Right lobe of liver (tissue), 6 donors: ENCODE measurements at regions not wholly inside any gene's neighbourhood (a gene's known extent, or its start where the extent isn't known, plus 50 kb on each side); places are given as distances from the start of the nearest gene placed in this dataset.
A peak's percentile ranks its signal among the peaks of the same experiment; 100 is the strongest.

Experiments
- ATAC-seq, 4 donors: fragments of 200-7000 bp; cut with Tn5 transposase; one replicate each; pipeline ENCODE4 v1.9.1; 2020; ENCODE audit warnings: mild to moderate bottlenecking in 4 of 4, moderate library complexity in 4 of 4
- DNase-seq, 3 donors: peaks; one replicate each; pipeline ENCODE4 v3.0.0-alpha.2; 2020
- H3K27ac ChIP-seq, 3 donors: fragments of 200-600 bp; one replicate each; pipeline ENCODE4 v1.8.0; 2022
- H3K27me3 ChIP-seq, 2 donors: fragments of 200-600 bp; one replicate each; pipeline ENCODE4 v1.8.0; 2022
- H3K36me3 ChIP-seq, 4 donors: fragments of 200-600 bp; sonication (generic) in 1 of 4; one replicate each; pipeline versions ENCODE4 v1.5.1 to v1.8.0; 2017 to 2022; ENCODE audit warnings: control low read depth in 1 of 4
- H3K4me1 ChIP-seq, 4 donors: fragments of 200-600 bp; sonication (generic) in 1 of 4; one replicate each; pipeline versions ENCODE4 v1.5.1 to v1.8.0; 2017 to 2022; ENCODE audit warnings: control low read depth in 1 of 4
- H3K4me3 ChIP-seq, 3 donors: fragments of 200-600 bp; one replicate each; pipeline ENCODE4 v1.8.0; 2022
- H3K9me3 ChIP-seq, 4 donors: fragments of 200-600 bp; sonication (generic) in 1 of 4; one replicate each; pipeline versions ENCODE4 v1.5.1 to v1.8.0; 2017 to 2022; ENCODE audit warnings: control low read depth in 1 of 4
- POLR2A ChIP-seq: fragments of 450-650 bp; IDR thresholded peaks from one replicate; pipeline ENCODE4 v1.6.1; 2017; ENCODE audit warnings: antibody characterized with exemption, mild to moderate bottlenecking
- WGBS: methylation state at CpG from one replicate; pipeline ENCODE4 v1.1.6; 2018; ENCODE audit warnings: low coverage, low lambda C conversion rate; ENCODE audit not compliant: insufficient coverage; ENCODE audit errors: missing lambda C conversion rate; 5-methylcytosine and 5-hydroxymethylcytosine counted together
- intact Hi-C, 2 donors: fragments of 100-400 bp; cut with DNase I; formaldehyde crosslinking; loops; one replicate each; pipeline versions ENCODE4 v1.11.2 to v1.14.1; 2022
- TF ChIP-seq, protein P1 (sequence below), 4 donors: fragments of 200-600 bp in 3 of 4; fragments of 450-650 bp in 1 of 4; IDR thresholded peaks; one replicate each; pipeline versions ENCODE4 v1.5.1 to v1.8.0; 2016 to 2022; ENCODE audit warnings: antibody characterized with exemption in 4 of 4, mild to moderate bottlenecking in 2 of 4
- donor health status: DM: no; HTN: yes; CAD: no.
- donor health status: DM: no; HTN: no; CAD: no.
- donor health status: DM: no; HTN: no; CAD: no.
- donor health status: DM: no; HTN: yes; CAD: no.
- donor health status: DM: no; HTN: yes; CAD: no.

DNA sequence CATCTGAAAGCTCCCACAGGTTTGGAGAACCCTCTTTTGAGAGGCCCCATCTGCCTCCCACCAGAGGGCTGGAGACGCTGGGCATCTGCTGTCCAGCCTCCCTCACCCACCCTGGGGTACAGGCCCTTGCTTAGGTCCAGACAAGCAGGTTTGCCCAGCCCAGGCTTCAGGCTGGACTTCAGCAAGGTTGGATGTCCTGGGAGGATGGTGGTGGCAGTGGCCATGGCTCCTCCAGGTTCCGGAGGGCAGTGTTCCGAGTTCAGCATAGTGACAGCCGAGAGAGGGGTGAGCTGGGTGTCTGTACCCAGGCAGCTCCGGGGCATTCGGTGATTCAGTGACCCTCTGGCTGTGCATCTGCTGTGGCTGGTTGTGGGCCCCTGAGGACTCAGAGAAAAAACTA, 58.2 kb upstream of the HDAC4 start:
- intact Hi-C loops: no loop called here
- DNase-seq: peak in 1 of 3 donors; percentile 36
- WGBS: 100% methylated on average over 1 of the region's 6 CpGs

DNA sequence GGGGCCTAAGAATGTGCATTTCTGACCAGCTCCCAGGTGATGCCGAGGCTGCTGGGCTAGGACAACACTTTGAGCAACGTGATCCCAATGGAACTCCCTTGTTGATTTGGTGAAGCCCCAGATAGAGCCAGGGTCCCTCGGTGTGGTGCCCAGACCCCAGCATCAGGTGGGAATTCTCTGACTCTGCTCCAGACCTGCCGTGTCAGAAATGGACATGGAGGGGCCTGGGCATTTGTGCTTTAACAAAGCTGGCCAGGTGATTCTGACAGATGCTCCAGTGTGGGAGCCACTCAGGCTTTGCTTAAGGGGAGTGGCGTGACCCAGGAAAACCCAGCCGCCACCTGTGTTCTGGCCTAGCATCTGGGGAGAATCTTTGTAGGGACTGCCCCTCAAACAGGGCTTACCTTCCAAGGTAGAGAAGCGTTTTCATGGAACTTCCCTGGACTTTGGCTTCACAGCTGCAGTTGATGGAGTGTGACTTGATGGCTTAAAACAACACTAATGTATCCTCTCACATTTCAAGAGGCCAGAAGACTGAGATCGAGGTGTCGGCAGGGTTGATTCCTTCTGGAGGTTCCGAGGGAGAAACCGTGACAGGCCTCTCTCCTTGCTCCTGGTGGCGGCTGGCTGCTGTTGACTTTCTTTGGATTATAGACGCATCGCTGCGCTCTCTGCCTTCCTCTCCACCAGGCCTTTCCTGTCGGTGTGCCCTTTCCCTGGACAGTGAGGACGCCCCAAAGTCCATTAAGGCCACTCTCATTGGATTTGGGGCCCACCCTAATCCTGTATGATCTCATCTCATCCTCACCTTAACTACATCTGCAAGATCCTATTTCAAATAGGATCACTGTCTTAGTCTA, 57.0 kb upstream of the HDAC4 start:
- Histone ChIP-seq H3K27me3 (no peaks in the 10 kb centered on the region), H3K4me1 (no peaks in the 10 kb centered on the region), H3K4me3 (no peak overlapping the region), H3K36me3 (no peaks in the 10 kb centered on the region), H3K9me3 (no peaks in the 10 kb centered on the region), H3K27ac (no peak overlapping the region)
- no peak for ATAC-seq
- TF ChIP-seq POLR2A: no peak
- TF ChIP-seq, protein P1, sequence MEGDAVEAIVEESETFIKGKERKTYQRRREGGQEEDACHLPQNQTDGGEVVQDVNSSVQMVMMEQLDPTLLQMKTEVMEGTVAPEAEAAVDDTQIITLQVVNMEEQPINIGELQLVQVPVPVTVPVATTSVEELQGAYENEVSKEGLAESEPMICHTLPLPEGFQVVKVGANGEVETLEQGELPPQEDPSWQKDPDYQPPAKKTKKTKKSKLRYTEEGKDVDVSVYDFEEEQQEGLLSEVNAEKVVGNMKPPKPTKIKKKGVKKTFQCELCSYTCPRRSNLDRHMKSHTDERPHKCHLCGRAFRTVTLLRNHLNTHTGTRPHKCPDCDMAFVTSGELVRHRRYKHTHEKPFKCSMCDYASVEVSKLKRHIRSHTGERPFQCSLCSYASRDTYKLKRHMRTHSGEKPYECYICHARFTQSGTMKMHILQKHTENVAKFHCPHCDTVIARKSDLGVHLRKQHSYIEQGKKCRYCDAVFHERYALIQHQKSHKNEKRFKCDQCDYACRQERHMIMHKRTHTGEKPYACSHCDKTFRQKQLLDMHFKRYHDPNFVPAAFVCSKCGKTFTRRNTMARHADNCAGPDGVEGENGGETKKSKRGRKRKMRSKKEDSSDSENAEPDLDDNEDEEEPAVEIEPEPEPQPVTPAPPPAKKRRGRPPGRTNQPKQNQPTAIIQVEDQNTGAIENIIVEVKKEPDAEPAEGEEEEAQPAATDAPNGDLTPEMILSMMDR (IDR thresholded peaks at IDR 0.05): no peak
- intact Hi-C loops: no loop called here
- DNase-seq: peak in 1 of 3 donors; percentile 37
- 58% methylated on average over 6 of the region's 17 CpGs for WGBS

More for the DNA sequence above, 58.2 kb upstream of the HDAC4 start:
- Histone ChIP-seq H3K27me3 (no peaks in the 10 kb centered on the region), H3K4me1 (no peaks in the 10 kb centered on the region), H3K36me3 (no peaks in the 10 kb centered on the region), H3K4me3 (no peak overlapping the region), H3K27ac (no peak overlapping the region), H3K9me3 (no peaks in the 10 kb centered on the region)
- no peak for ATAC-seq
- TF ChIP-seq POLR2A: no peak
- TF ChIP-seq, protein P1 (IDR thresholded peaks at IDR 0.05): no peak

DNA sequence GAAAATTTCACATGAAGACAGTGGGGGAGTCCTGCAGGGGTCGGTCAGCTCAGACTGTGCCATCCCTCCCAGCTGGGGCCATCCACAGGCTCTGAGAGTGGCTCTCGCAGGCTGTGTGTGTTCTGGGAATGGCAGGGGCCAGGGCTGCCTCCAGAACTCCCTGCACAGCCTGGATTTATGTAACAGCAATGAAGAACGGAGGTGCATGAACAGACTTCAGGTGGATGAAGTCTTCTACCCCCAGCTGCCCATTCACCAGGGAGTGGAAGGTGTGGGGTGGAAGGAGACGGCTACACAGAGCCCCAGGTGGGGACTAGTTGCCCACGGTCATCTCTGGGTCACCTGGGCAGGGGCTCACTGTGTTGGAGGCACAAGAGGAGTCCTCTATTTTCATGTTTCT, 56.1 kb upstream of the HDAC4 start:
- ATAC-seq: peak in 1 of 4 donors; percentile 10
- intact Hi-C loops: no loop called here
- Histone ChIP-seq H3K36me3 (no peaks in the 10 kb centered on the region), H3K27ac (no peak overlapping the region), H3K4me3 (no peak overlapping the region), H3K9me3 (no peaks in the 10 kb centered on the region), H3K4me1 (no peaks in the 10 kb centered on the region), H3K27me3 (no peaks in the 10 kb centered on the region)
- 77% methylated on average over 4 of the region's 5 CpGs for WGBS
- TF ChIP-seq, protein P1 (IDR thresholded peaks at IDR 0.05): no peak
- no peak for TF ChIP-seq POLR2A
- peak in 1 of 3 donors; percentile 38 for DNase-seq

DNA sequence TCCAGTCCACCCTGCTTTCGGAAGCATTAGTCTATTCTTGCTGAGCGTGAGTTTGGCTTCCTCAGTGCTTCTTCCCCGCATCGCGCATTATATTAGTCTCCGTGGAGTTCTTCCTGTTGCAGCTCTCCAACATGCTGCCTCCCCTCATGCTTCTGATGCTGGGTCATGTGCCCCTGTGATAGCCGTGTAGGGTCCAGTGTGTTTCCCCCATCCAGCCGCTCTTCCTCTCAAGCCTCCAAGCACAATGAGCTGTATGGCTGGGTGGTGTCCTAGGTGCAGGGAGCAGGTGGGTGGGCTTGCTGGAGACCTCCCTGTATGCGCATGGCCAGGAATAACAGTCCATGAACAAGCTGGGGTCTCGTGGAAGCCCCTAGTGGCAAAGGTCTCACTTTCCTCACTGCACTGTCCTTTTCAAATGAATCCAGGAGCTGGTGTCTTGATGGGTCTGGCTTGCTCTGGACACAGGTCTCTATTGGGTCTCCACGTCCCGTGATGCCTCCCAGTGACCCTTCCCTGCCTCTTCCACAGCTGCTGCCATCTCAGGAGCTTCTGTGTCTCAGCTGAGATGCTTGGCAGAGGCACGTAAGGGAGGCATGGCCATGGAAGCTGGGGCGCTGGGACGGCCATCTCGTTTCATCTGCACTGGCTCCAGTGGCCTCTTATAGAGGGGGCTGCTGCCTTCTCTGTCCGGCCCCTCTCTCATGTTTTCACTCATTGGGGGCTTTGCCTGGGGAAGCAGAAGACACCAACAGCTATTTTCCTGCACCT, 54.8 kb upstream of the HDAC4 start:
- 83% methylated on average over 11 of the region's 17 CpGs for WGBS
- intact Hi-C loops: no loop called here
- no peaks in the 10 kb centered on the region for H3K9me3 ChIP-seq
- H3K27me3 ChIP-seq: no peaks in the 10 kb centered on the region
- TF ChIP-seq POLR2A: no peak
- TF ChIP-seq, protein P1 (IDR thresholded peaks at IDR 0.05): no peak
- H3K4me3 ChIP-seq: no peak overlapping the region
- DNase-seq (no peak), ATAC-seq (no peak)
- no peak overlapping the region for H3K27ac ChIP-seq
- no peaks in the 10 kb centered on the region for H3K36me3 ChIP-seq
- no peaks in the 10 kb centered on the region for H3K4me1 ChIP-seq
